ENCODE measurements at regions not wholly inside any gene's neighbourhood (a gene's known extent, or its start where the extent isn't known, plus 50 kb on each side); places are given as distances from the start of the nearest gene placed in this dataset.

DNA sequence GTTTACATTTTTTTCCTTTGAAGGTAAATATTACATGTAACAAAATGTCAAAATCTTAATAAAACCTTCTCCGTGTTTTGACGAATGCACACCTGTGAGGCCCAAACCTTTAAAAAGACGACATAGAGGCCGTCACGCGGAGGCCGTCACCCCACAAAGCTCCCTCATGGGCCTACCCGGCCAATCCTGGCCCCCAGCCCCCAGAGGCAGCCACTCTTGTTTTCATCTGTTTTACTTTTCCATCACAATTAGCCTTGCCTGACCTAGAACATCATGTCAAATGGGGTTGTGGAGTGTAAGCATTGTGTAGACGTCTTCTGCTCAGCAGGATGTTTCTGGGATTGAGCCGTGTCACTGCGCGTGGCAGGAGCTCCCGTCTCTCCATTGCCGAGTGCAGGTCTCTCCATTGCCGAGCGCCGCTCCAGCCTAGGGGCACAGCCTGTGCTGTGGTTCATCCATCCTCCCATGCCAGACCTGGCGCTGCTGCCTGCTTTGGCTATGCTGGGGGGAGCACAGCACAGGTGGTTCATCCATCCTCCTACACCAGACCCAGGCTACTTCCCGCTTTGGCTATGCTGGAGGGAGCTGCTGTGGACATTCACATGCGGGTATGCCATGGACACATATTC, 52.2 kb upstream of the IRX4 start:
- no peak for DNase-seq (ENCODE audit: extremely low spot score)
- POLR2A ChIA-PET: no interaction called here
- CTCF ChIA-PET: no interaction called here
- TF ChIP-seq, protein P1, sequence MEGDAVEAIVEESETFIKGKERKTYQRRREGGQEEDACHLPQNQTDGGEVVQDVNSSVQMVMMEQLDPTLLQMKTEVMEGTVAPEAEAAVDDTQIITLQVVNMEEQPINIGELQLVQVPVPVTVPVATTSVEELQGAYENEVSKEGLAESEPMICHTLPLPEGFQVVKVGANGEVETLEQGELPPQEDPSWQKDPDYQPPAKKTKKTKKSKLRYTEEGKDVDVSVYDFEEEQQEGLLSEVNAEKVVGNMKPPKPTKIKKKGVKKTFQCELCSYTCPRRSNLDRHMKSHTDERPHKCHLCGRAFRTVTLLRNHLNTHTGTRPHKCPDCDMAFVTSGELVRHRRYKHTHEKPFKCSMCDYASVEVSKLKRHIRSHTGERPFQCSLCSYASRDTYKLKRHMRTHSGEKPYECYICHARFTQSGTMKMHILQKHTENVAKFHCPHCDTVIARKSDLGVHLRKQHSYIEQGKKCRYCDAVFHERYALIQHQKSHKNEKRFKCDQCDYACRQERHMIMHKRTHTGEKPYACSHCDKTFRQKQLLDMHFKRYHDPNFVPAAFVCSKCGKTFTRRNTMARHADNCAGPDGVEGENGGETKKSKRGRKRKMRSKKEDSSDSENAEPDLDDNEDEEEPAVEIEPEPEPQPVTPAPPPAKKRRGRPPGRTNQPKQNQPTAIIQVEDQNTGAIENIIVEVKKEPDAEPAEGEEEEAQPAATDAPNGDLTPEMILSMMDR (IDR thresholded peaks at IDR 0.05; ENCODE audit: control extremely low read depth, extremely low read depth, low read depth, missing control alignments): no peak

DNA sequence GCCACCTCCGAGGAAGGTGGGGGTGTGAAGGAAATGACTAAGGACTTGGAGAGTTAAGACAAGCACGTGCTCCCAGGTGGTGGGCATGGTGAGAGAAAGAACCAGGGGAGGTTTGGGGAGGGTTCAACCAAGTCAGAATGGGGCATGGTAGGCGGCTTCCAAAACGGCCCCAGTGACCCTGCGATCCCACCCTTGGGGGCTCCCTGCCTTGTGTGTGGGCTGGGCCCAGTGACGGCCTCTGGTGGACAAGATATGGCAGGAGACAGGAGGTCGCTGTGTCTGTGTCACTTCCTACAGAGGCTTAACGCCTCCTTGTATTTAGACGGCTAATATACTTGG, 51.3 kb upstream of the IRX4 start:
- TF ChIP-seq, protein P1 (IDR thresholded peaks at IDR 0.05; ENCODE audit: control extremely low read depth, extremely low read depth, low read depth, missing control alignments): no peak
- CTCF ChIA-PET: no interaction called here
- no peak for DNase-seq (ENCODE audit: extremely low spot score)
- POLR2A ChIA-PET: no interaction called here

DNA sequence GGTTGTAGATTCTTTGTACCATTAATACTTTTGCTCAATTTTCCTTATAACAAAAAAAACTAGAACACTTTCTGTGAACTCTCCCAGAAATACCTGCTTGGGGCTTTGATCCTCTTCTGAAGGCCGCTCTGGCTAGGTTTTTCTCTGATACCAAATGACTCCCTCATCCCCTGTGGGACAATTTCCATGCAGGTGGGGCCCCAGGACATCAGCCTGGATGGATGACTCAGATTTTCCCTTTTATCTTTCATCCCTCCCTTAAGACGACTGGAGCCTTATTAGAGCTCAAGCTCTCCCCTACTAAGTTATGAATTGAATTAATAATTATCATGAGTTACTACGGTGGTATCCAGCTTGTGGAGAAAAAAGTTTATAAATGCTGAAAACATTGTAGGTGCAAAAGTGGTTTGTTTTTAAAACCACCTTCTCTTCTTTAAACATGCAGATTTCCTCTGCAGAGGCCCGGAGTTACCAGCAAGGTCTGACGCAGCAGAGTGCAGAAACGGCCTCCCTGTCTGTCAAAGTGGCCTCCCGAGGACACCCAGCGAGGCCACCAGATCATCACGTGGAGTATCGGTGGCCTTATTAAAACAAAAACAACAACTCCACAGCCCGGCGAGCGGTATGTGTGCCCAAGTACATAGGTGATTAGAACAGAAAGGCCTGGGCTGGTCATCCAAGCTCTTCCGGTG, 50.8 kb upstream of the IRX4 start:
- CTCF ChIA-PET: no interaction called here
- POLR2A ChIA-PET: no interaction called here
- no peak for DNase-seq (ENCODE audit: extremely low spot score)
- TF ChIP-seq, protein P1 (IDR thresholded peaks at IDR 0.05; ENCODE audit: control extremely low read depth, extremely low read depth, low read depth, missing control alignments): no peak
